HG02571 (cell line): ENCODE measurements at regions not wholly inside any gene's neighbourhood (a gene's known extent, or its start where the extent isn't known, plus 50 kb on each side); places are given as distances from the start of the nearest gene placed in this dataset.

ENCODE experiments used
- ATAC-seq: cut with Tn5 transposase; IDR thresholded peaks from one replicate; pipeline ENCODE4 v1.9.1; 2021; ENCODE audit warnings: mild to moderate bottlenecking, moderate library complexity; ENCODE audit not compliant: unreplicated experiment

DNA sequence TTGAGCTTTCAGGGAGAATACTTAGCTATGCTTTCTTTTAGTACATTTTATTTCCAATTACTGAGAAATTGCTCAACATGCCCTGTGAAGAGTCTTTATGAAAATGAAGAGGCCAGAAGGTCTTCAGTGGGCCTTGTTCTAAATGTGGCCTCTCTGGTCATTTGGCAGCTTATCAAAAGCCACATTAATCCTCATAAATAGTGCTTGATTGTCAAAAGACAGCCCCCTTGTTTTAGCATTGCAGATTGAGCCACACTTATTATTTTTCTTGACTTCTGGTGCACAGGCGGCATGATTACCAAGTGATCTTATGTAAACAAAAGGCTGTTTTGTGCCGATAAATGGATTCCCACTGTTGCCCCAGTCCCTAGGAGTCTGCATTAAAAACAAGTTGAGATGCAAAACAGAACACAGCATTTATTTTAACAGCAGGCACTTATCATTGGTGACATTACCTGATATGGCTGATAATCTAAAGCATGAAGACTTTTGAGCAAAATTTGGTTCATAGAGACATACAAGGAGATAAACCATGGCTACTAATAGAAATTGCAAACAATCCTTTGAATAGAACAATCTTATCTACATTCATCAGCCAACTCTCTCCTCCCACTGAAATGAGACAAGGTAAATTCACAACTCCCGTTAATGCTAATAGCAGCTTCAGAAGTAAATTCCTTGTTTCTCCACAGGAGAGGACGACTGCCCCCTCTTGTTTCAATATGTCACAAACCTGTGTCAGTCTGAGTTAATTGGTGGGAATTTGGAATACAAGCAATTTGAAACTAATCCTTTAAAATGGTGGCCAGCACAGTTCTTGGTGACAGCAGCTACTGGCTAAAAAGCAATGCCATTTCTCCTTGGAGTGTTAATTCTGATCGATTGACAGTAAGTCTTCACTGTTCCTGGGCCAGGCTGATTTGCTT lies 194.3 kb downstream of the NSUN3 start:
- ATAC-seq: no peak

- ATAC-seq: no peak
Measured at GRCh38 chr3:94258851-94259250, 196.0 kb downstream of the NSUN3 start.

- no peak for ATAC-seq
Measured at GRCh38 chr3:94259291-94259690, 196.4 kb downstream of the NSUN3 start.

DNA sequence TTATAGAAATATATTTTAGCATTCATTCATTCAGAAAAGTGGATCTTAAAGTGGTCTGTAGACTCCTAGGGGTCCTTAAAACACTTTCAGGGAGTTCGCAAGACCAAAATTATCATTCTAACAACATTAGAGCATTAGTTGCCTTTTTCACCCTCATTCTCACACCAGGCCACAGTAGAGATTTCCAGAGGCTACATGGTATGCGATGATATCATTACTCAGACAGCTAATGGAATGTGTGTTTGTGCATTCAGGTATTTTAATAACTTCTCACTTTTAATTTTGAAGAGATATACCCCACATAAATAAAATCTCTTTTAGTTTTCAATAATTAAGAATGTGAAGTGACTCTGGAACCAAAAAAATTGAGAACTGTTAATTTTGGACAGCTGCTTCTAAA lies 206.9 kb downstream of the NSUN3 start:
- no peak for ATAC-seq

GRCh38 chr3:94272016-94272415 lies 209.2 kb downstream of the NSUN3 start:
- no peak for ATAC-seq

GRCh38 chr3:94280958-94281357 lies 218.1 kb downstream of the NSUN3 start:
- ATAC-seq: no peak

- no peak for ATAC-seq
Measured at GRCh38 chr3:94285872-94286271, 223.0 kb downstream of the NSUN3 start.

DNA sequence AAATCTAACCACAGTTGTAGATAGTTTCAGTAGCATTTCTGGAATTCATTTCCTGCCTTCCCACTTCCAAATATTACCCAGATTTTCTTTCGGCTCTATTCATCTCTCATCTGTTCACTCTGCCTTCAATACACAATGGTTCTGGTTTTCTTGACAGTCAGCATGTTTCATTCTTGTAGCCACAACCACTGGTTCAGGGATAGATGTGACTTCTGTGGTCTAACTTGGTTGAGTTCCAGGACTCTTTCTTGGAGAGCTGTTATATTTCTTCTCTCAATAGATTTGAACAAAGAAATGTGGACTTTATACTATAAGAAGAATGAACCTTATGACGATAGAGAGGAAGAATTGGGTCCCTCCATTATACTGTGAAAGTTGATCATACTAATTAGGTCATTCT lies 228.8 kb downstream of the NSUN3 start:
- no peak for ATAC-seq

GRCh38 chr3:94292151-94292550 lies 229.3 kb downstream of the NSUN3 start:
- ATAC-seq: no peak

- ATAC-seq: no peak
Measured at GRCh38 chr3:94293793-94294195, 230.9 kb downstream of the NSUN3 start.

GRCh38 chr3:94294806-94295205 lies 231.9 kb downstream of the NSUN3 start:
- ATAC-seq: no peak

- ATAC-seq: no peak
Measured at GRCh38 chr3:94299716-94300115, 236.9 kb downstream of the NSUN3 start.

DNA sequence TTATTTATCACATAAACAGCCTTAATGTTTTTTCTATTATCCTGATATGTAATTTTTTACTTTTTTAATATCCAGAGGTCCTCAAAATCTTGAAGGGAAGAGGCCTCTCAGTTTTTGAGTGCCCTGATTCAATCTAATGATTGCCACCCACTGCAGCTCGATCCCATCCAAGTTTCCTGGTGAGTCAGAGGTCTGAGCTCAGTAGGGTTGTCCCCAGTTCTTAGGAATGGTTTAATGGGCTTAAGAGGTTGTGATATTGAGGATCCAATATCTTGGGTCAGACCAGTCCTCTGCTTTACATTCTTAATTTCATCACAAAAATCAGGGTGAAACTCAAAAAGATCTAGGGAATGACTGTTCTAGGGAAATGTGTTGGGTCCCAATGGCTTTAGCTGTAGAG lies 238.5 kb downstream of the NSUN3 start:
- ATAC-seq: no peak

GRCh38 chr3:94303266-94303665 lies 240.4 kb downstream of the NSUN3 start:
- ATAC-seq: no peak

DNA sequence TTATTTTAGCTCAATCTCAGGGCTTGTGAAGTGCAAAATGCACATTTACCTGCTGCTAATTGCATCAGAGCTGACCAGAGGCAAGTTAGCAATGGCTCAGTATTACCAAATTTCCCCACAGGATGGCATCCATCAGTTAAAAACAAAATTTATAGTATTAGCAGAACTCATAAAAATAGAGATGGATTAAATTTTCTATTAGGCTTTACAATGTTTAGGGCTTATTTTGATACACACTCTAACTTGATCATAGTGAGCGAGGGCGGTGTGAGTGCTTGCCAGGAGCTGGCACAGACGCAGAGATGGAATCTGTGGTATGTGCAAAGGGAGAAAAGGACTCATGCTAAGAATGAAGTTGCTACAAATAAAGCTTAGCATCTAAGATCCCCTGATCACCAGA lies 241.0 kb downstream of the NSUN3 start:
- ATAC-seq: no peak

GRCh38 chr3:94304954-94305353 lies 242.1 kb downstream of the NSUN3 start:
- no peak for ATAC-seq

- no peak for ATAC-seq
Measured at GRCh38 chr3:94305835-94306611, 243.2 kb downstream of the NSUN3 start.

DNA sequence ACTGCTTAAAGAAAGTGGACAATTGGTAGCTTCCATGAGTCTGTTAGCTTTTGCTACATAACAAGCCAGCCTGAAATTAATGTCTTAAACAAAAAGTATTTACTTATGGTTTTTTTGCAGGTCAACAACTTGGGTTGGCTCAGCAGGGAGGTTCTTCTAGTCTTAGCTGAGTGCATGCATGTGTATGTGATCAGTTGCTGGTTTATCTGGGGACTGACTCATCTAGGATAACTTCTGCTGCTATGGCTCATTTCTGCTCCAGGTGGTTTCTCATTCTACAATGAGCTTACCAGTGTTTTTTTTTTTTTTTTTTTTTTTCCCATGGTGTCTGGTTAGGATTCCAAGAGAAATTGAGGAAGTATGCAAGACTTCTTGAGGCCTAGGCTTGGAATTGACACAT lies 244.7 kb downstream of the NSUN3 start:
- no peak for ATAC-seq

DNA sequence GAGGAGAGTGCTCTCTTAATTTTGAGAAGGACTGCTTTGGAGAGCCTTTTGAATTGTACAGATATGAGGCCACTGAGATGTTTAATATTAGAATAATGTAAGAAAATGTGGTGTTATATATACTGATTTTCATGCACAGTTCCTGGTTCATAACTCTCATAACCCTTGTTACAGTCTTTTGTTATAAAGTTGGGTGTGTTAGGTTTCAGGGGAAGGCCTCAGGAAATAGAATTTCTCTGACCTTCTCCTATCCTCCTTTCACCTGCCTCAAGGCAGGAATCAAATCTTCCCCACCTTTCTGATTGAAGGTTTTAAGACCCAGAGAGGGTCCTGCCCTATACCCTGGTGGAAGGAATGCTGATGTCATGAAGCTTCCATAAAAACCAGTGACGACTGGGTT lies 245.9 kb downstream of the NSUN3 start:
- ATAC-seq: no peak

DNA sequence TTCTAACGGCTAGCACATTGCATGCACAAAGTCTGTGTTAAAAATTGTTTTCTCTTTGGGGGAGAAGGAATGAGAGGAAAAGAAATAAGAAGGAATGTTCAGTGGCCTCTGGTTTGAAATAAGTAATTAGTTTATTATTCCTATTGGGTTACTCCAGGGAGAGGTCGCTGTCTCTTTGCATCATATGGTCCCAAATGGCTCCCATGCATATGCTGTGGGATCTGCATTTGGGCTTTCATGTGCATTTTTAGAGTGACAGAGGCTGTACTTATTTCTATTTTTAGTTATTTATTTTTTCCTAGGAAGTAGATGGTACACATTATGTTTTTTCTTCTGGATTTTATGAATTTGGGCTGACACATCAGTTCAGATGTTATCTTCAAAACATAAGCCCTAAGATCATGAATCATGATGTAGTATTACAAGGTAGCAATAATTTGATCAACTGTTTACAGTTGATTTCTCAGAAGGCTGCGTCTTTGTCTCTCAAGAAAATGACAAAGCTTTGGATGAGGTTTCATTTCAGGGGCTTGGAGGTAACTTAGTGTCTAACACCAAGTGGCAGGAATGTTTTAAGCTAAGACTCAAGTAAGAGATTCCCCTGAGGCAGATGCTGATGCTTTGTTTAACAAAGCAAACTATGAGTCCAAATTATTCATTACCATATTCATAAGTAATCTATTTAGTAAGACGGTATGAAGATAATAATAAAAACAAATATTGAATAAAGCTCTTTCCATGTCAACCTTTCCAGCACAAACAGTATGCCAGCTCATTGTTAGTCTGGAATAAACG lies 247.7 kb downstream of the NSUN3 start:
- ATAC-seq: no peak

DNA sequence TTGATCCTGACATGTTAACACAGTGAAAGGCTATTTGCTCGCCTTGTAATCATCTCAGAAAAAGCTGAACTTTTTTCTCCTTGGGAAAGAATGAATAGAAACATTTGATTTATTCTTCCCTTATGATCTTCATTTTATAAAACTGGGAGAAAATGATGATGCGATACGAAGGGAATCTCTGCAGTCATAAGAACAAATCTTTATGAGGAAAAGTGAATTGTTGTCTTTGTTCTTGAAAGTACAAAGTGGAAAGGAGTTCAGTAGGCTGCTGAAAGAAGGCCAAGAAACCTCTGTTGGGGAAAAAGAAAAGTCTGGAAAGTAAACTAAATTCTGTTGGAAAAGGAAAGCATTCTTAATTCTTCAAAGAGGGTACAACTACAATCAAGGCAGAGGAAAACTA lies 248.8 kb downstream of the NSUN3 start:
- no peak for ATAC-seq
